NT2/D1 (cell line): ENCODE measurements at regions not wholly inside any gene's neighbourhood (a gene's known extent, or its start where the extent isn't known, plus 50 kb on each side); places are given as distances from the start of the nearest gene placed in this dataset.

Source experiments
- YY1 ChIP-seq: IDR thresholded peaks from 2 replicates; pipeline ENCODE4 v1.6.1; 2011; ENCODE audit not compliant: insufficient read length, insufficient read depth
- ZNF274 ChIP-seq: IDR thresholded peaks from 2 replicates; pipeline ENCODE4 v1.6.1; 2011; ENCODE audit warnings: mild to moderate bottlenecking, low read depth, low read length

DNA sequence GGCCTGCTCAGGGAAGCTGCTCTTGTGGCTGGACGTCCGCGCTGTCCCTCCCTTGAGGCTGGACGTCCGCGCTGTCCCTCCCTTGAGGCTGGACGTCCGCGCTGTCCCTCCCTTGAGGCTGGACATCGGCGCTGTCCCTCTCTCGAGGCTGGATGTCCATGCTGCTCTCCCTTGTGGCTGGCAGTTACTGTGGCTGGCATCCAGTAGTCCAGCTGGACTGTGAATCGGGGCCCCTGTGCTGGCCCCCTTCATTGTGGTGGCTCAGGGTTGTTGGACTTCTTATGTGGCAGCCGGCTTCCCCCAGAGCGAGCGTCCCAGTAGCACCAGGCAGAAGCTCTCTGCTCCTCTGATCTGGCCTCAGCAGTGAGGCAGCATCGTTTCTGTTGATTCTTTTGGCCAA lies 141.5 kb downstream of the IRF8 start:
- TF ChIP-seq ZNF274 (no peak), YY1 (no peak)
